ENCODE measurements at regions not wholly inside any gene's neighbourhood (a gene's known extent, or its start where the extent isn't known, plus 50 kb on each side); places are given as distances from the start of the nearest gene placed in this dataset.

DNA sequence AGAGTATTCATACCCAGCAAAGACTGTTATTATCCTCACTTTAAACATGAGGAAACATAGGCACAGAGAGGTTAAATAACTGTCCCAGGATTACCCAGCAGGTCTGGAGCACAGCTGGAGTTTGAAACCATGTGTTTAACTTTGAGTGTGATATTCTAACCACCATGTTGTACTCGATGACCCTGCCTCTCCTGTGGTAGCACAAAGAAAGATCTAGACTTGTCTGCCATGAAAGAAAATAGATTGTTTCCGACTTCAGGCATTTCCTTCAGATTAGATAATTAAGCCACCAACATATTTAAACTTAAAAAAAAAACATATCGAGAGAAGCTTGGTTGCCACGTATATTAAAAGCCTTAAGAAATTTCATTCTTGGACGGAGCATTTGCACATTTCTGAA is 104.6 kb upstream of the RUNX1 start:
- TF ChIP-seq, protein P1, sequence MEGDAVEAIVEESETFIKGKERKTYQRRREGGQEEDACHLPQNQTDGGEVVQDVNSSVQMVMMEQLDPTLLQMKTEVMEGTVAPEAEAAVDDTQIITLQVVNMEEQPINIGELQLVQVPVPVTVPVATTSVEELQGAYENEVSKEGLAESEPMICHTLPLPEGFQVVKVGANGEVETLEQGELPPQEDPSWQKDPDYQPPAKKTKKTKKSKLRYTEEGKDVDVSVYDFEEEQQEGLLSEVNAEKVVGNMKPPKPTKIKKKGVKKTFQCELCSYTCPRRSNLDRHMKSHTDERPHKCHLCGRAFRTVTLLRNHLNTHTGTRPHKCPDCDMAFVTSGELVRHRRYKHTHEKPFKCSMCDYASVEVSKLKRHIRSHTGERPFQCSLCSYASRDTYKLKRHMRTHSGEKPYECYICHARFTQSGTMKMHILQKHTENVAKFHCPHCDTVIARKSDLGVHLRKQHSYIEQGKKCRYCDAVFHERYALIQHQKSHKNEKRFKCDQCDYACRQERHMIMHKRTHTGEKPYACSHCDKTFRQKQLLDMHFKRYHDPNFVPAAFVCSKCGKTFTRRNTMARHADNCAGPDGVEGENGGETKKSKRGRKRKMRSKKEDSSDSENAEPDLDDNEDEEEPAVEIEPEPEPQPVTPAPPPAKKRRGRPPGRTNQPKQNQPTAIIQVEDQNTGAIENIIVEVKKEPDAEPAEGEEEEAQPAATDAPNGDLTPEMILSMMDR (IDR thresholded peaks at IDR 0.05): no peak
- TF ChIP-seq, protein P2, sequence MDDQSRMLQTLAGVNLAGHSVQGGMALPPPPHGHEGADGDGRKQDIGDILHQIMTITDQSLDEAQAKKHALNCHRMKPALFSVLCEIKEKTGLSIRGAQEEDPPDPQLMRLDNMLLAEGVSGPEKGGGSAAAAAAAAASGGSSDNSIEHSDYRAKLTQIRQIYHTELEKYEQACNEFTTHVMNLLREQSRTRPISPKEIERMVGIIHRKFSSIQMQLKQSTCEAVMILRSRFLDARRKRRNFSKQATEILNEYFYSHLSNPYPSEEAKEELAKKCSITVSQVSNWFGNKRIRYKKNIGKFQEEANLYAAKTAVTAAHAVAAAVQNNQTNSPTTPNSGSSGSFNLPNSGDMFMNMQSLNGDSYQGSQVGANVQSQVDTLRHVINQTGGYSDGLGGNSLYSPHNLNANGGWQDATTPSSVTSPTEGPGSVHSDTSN (IDR thresholded peaks at IDR 0.05): no peak
- no peak for TF ChIP-seq NFIC (IDR thresholded peaks at IDR 0.05; ENCODE audit: borderline replicate concordance)
- no peak for TF ChIP-seq MXI1 (IDR thresholded peaks at IDR 0.05; ENCODE audit: low read depth, low read length)
- TF ChIP-seq FOXJ3 (CRISPR knock-in tag; IDR thresholded peaks at IDR 0.05): no peak
- no peak for TF ChIP-seq YY1 (IDR thresholded peaks at IDR 0.05; ENCODE audit: low read depth)
- no peak for TF ChIP-seq RFX5 (IDR thresholded peaks at IDR 0.05; ENCODE audit: low read length)
- TF ChIP-seq GATA2 (CRISPR knock-in tag; IDR thresholded peaks at IDR 0.05): no peak
- no peak for TF ChIP-seq RCOR1 (IDR thresholded peaks at IDR 0.05; ENCODE audit: low read length)

Data from SK-N-SH (cell line).